ENCODE measurements at regions not wholly inside any gene's neighbourhood (a gene's known extent, or its start where the extent isn't known, plus 50 kb on each side); places are given as distances from the start of the nearest gene placed in this dataset.

DNA sequence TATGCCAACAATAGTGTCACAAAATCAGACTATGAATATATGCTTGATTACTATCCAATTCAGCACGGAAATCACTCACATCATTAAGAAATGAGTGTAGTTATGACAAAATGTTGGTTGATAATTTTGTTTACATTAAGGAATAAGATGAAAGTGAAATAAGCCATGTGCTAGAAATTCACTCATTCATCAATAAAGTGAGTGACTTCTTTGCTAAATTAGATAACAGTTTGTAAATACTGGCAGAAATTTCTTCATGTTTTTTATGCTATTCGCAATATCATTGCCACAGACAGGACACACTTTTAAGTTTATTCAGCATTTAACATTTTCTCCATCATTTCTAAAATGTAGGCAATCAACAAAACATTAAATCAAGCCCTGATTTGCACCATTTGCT is 147.5 kb upstream of the FSCB start:
- no peak for TF ChIP-seq EZH2 (optimal IDR thresholded peaks at IDR 0.05; ENCODE audit: low read depth, low read length)
- TF ChIP-seq CTCF (IDR thresholded peaks at IDR 0.05; ENCODE audit: low read length), result no peak

Data from MM.1S (cell line).